ENCODE measurements at regions not wholly inside any gene's neighbourhood (a gene's known extent, or its start where the extent isn't known, plus 50 kb on each side); places are given as distances from the start of the nearest gene placed in this dataset.

GRCh38 chr11:19646921-19647320 lies 65.7 kb upstream of the NAV2 start:
- H3K36me3 ChIP-seq = no peaks in the 10 kb centered on the region
- H3K4me1 ChIP-seq = peaks cover 7% of the 10 kb centered on the region
- H3K4me3 ChIP-seq = no peak overlapping the region
- H3K27me3 ChIP-seq = no peaks in the 10 kb centered on the region
- intact Hi-C loops (cut with DNase I) = no loop called here
- TF ChIP-seq CTCF (IDR thresholded peaks at IDR 0.05) = no peak
- no peak for DNase-seq
- ATAC-seq = peak; percentile 49
- H3K9me3 ChIP-seq = no peaks in the 10 kb centered on the region
- H3K27ac ChIP-seq = no peak overlapping the region

- Histone ChIP-seq H3K36me3 (no peaks in the 10 kb centered on the region), H3K27ac (no peak overlapping the region), H3K27me3 (no peaks in the 10 kb centered on the region), H3K4me1 (peaks cover 4% of the 10 kb centered on the region), H3K4me3 (no peak overlapping the region), H3K9me3 (no peaks in the 10 kb centered on the region)
- intact Hi-C loops (cut with DNase I) = no loop called here
- DNase-seq (no peak), ATAC-seq (no peak)
- no peak for TF ChIP-seq CTCF (IDR thresholded peaks at IDR 0.05)
Observed at GRCh38 chr11:19646308-19646707, 66.3 kb upstream of the NAV2 start.

- H3K27me3 ChIP-seq = no peaks in the 10 kb centered on the region
- ATAC-seq (no peak), DNase-seq (no peak)
- H3K4me3 ChIP-seq = no peak overlapping the region
- H3K4me1 ChIP-seq = peaks cover 4% of the 10 kb centered on the region
- no peaks in the 10 kb centered on the region for H3K36me3 ChIP-seq
- H3K27ac ChIP-seq = no peak overlapping the region
- H3K9me3 ChIP-seq = no peaks in the 10 kb centered on the region
- intact Hi-C loops (cut with DNase I) = no loop called here
- no peak for TF ChIP-seq CTCF (IDR thresholded peaks at IDR 0.05)
Observed at GRCh38 chr11:19644316-19644715, 68.3 kb upstream of the NAV2 start.

GRCh38 chr11:19642185-19643158 lies 70.2 kb upstream of the NAV2 start:
- TF ChIP-seq CTCF (IDR thresholded peaks at IDR 0.05) = no peak
- Histone ChIP-seq H3K9me3 (no peaks in the 10 kb centered on the region), H3K27me3 (no peaks in the 10 kb centered on the region), H3K36me3 (no peaks in the 10 kb centered on the region), H3K4me3 (no peak overlapping the region), H3K27ac (no peak overlapping the region), H3K4me1 (peaks cover 4% of the 10 kb centered on the region)
- no peak for DNase-seq
- no peak for ATAC-seq
- intact Hi-C loops (cut with DNase I) = no loop called here

- no peaks in the 10 kb centered on the region for H3K27me3 ChIP-seq
- no peak for TF ChIP-seq CTCF (IDR thresholded peaks at IDR 0.05)
- intact Hi-C loops (cut with DNase I) = no loop called here
Observed at GRCh38 chr11:19639603-19640105, 73.0 kb upstream of the NAV2 start.

More at GRCh38 chr11:19639603-19640105, 73.0 kb upstream of the NAV2 start:
- no peaks in the 10 kb centered on the region for H3K9me3 ChIP-seq
- peaks cover 4% of the 10 kb centered on the region for H3K4me1 ChIP-seq
- no peak for ATAC-seq
- no peak for DNase-seq
- no peak overlapping the region for H3K27ac ChIP-seq
- H3K4me3 ChIP-seq = no peak overlapping the region
- H3K36me3 ChIP-seq = no peaks in the 10 kb centered on the region

All from upper lobe of right lung (tissue), 1 donor.